ENCODE measurements at regions not wholly inside any gene's neighbourhood (a gene's known extent, or its start where the extent isn't known, plus 50 kb on each side); places are given as distances from the start of the nearest gene placed in this dataset.

GRCh38 chr3:59593380-59593779, 543.6 kb upstream of the CFAP20DC start:
- no peak for DNase-seq

- DNase-seq = no peak
These were observed 531.2 kb upstream of the CFAP20DC start for GRCh38 chr3:59580996-59581395.

- DNase-seq = no peak
These were observed 530.7 kb upstream of the CFAP20DC start for GRCh38 chr3:59580499-59580898.

- DNase-seq = no peak
These were observed 528.3 kb upstream of the CFAP20DC start for GRCh38 chr3:59578129-59578528.

- DNase-seq = no peak
These were observed 526.8 kb upstream of the CFAP20DC start for GRCh38 chr3:59576606-59577005.

GRCh38 chr3:59575113-59576001, 525.5 kb upstream of the CFAP20DC start:
- peak; percentile 65 to 89 (median 83) for DNase-seq

GRCh38 chr3:59573911-59574310, 524.1 kb upstream of the CFAP20DC start:
- DNase-seq = peak in 1 of 3 donors; percentile 29

- no peak for DNase-seq
These were observed 522.3 kb upstream of the CFAP20DC start for GRCh38 chr3:59572106-59572505.

GRCh38 chr3:59570806-59571205, 521.0 kb upstream of the CFAP20DC start:
- DNase-seq = no peak

GRCh38 chr3:59567661-59568060, 517.8 kb upstream of the CFAP20DC start:
- DNase-seq = no peak

- no peak for DNase-seq
These were observed 516.7 kb upstream of the CFAP20DC start for GRCh38 chr3:59566481-59566975.

GRCh38 chr3:59565125-59565524, 515.3 kb upstream of the CFAP20DC start:
- DNase-seq = no peak

- no peak for DNase-seq
These were observed 514.1 kb upstream of the CFAP20DC start for GRCh38 chr3:59563966-59564365.

- DNase-seq = peak in 1 of 3 donors; percentile 22
These were observed 513.3 kb upstream of the CFAP20DC start for GRCh38 chr3:59563072-59563605.

GRCh38 chr3:59559721-59560435, 510.1 kb upstream of the CFAP20DC start:
- DNase-seq = peak in 1 of 3 donors; percentile 95

- no peak for DNase-seq
These were observed 509.3 kb upstream of the CFAP20DC start for GRCh38 chr3:59558906-59559720.

- no peak for DNase-seq
These were observed 505.9 kb upstream of the CFAP20DC start for GRCh38 chr3:59555593-59556315.

GRCh38 chr3:59553076-59553475, 503.3 kb upstream of the CFAP20DC start:
- peak in 1 of 3 donors; percentile 67 for DNase-seq

GRCh38 chr3:59551834-59552233, 502.0 kb upstream of the CFAP20DC start:
- DNase-seq = peak in 1 of 3 donors; percentile 29

GRCh38 chr3:59549962-59550361, 500.1 kb upstream of the CFAP20DC start:
- DNase-seq = peak in 1 of 3 donors; percentile 13

- DNase-seq = no peak
These were observed 498.0 kb upstream of the CFAP20DC start for GRCh38 chr3:59547874-59548273.

All from muscle of back (tissue), 3 donors.